A549 (cell line): ENCODE measurements at regions not wholly inside any gene's neighbourhood (a gene's known extent, or its start where the extent isn't known, plus 50 kb on each side); places are given as distances from the start of the nearest gene placed in this dataset.
A peak's percentile ranks its signal among the peaks of the same experiment; 100 is the strongest.

ENCODE experiments used
- ATAC-seq, 2 experiments: fragments of 200-7000 bp in 1 of 2; fragments of >200 bp in 1 of 2; cut with Nextera tagmentation in 1 of 2; cut with Tn5 transposase in 1 of 2; 3 replicates each; pipeline versions ENCODE4 v1.8.0 to v1.9.1; 2018 to 2020; ENCODE audit warnings: mild to moderate bottlenecking in 1 of 2, moderate library complexity in 1 of 2
- CTCF ChIA-PET: fragments of 300-600 bp; sonication (Branson Sonifier 250); formaldehyde crosslinking; extraction: SDS; loops from one replicate; lab custom pipeline; 2021; ENCODE audit warnings: antibody characterized with exemption, inconsistent platforms; lab: Yijun Ruan, JAX
- POLR2A ChIA-PET: fragments of 350-600 bp; formaldehyde crosslinking; extraction: SDS; loops from one replicate; lab custom pipeline; 2021; ENCODE audit warnings: antibody characterized with exemption, inconsistent platforms; lab: Yijun Ruan, JAX
- DNase-seq, 2 experiments: peaks; one replicate each; pipeline versions ENCODE4 v3.0.0 to v3.0.0-alpha.2; 2011 to 2016; ENCODE audit warnings: low read depth in 1 of 2, low spot score in 1 of 2
- FAIRE-seq: peaks from 2 replicates; lab custom pipeline; 2011; peaks lifted over from hg19 to GRCh38; lab: Jason Lieb, UNC
- H3K27ac ChIP-seq, 2 experiments: fragments of >200 bp; sonication (Bioruptor Twin); formaldehyde crosslinking; 3 replicates each; pipeline ENCODE4 v1.5.1; 2016 to 2017
- H3K4me1 ChIP-seq: fragments of >200 bp; sonication (Bioruptor Twin); formaldehyde crosslinking; 3 replicates; pipeline ENCODE4 v1.6.1; 2016
- H3K4me2 ChIP-seq: fragments of >200 bp; sonication (Bioruptor Twin); formaldehyde crosslinking; 3 replicates; pipeline ENCODE4 v1.6.1; 2016
- H3K4me3 ChIP-seq: fragments of >200 bp; sonication (Bioruptor Twin); formaldehyde crosslinking; 3 replicates; pipeline ENCODE4 v1.5.1; 2016
- H3K9me3 ChIP-seq: fragments of >200 bp; sonication (Bioruptor Twin); formaldehyde crosslinking; 3 replicates; pipeline ENCODE4 v1.6.1; 2016
- BHLHE40 ChIP-seq: IDR thresholded peaks from 2 replicates; pipeline ENCODE4 v1.6.1; 2012; ENCODE audit warnings: low read depth, low read length, inconsistent platforms
- CBX8 ChIP-seq: fragments of 200-600 bp; sonication (generic); IDR thresholded peaks from 2 replicates; pipeline ENCODE4 v1.6.1; 2016
- CEBPB ChIP-seq, 2 experiments: fragments of >200 bp in 1 of 2; sonication (Bioruptor Twin) in 1 of 2; formaldehyde crosslinking in 1 of 2; IDR thresholded peaks; 2 replicates each; pipeline ENCODE4 v1.6.1; 2012 to 2016
- CHD4 ChIP-seq: fragments of 200-600 bp; sonication (generic); IDR thresholded peaks from 2 replicates; pipeline ENCODE4 v1.6.1; 2016; ENCODE audit warnings: antibody characterized with exemption, mild to moderate bottlenecking, borderline replicate concordance
- CTCF ChIP-seq: fragments of >200 bp; sonication (Bioruptor Twin); formaldehyde crosslinking; IDR thresholded peaks from 3 replicates; pipeline ENCODE4 v1.5.1; 2016
- ELK1 ChIP-seq: fragments of 150-350 bp; IDR thresholded peaks from 2 replicates; pipeline ENCODE4 v1.6.1; 2014; ENCODE audit warnings: low read depth, mild to moderate bottlenecking, low read length
- ESRRA ChIP-seq: fragments of 150-350 bp; IDR thresholded peaks from 2 replicates; pipeline ENCODE4 v1.6.1; 2014; ENCODE audit warnings: mild to moderate bottlenecking, low read length, borderline replicate concordance
- FOSB ChIP-seq: fragments of 250-450 bp; sonication (Bioruptor Pico); IDR thresholded peaks from 2 replicates; pipeline ENCODE4 v1.5.0; 2020; ENCODE audit warnings: mild to moderate bottlenecking, moderate library complexity
- FOSL2 ChIP-seq, 2 experiments: fragments of 450-650 bp in 1 of 2; fragments of >200 bp in 1 of 2; sonication (Bioruptor Twin) in 1 of 2; formaldehyde crosslinking; IDR thresholded peaks; 2 replicates each; pipeline versions ENCODE4 v1.5.0 to v1.6.1; 2016 to 2020; ENCODE audit warnings: mild to moderate bottlenecking in 1 of 2, moderate library complexity in 1 of 2
- FOXS1 ChIP-seq: fragments of 250-450 bp; sonication (Bioruptor Pico); IDR thresholded peaks from 2 replicates; pipeline ENCODE4 v1.5.0; 2020; ENCODE audit warnings: mild to moderate bottlenecking, moderate library complexity
- GATA3 ChIP-seq: IDR thresholded peaks from 2 replicates; pipeline ENCODE4 v1.6.1; 2012; ENCODE audit warnings: borderline replicate concordance
- HES2 ChIP-seq: fragments of >200 bp; sonication (Bioruptor Twin); formaldehyde crosslinking; IDR thresholded peaks from 2 replicates; pipeline ENCODE4 v1.6.1; 2016
- HMGXB4 ChIP-seq: fragments of 250-450 bp; sonication (Bioruptor Pico); IDR thresholded peaks from 2 replicates; pipeline ENCODE4 v1.5.0; 2021; ENCODE audit warnings: mild to moderate bottlenecking, moderate library complexity, borderline replicate concordance
- HOXB13 ChIP-seq: fragments of 250-450 bp; sonication (Bioruptor Pico); IDR thresholded peaks from 2 replicates; pipeline ENCODE4 v1.5.0; 2020; ENCODE audit warnings: low read depth, mild to moderate bottlenecking, moderate library complexity
- JUN ChIP-seq, 2 experiments: fragments of >200 bp; sonication (Bioruptor Twin); formaldehyde crosslinking; IDR thresholded peaks; 2 replicates in 1 of 2; 3 replicates in 1 of 2; pipeline ENCODE4 v1.6.1; 2016 to 2017
- KDM5A ChIP-seq: fragments of 200-600 bp; sonication (generic); IDR thresholded peaks from 2 replicates; pipeline ENCODE4 v1.6.1; 2016; ENCODE audit warnings: antibody characterized with exemption, mild to moderate bottlenecking
- NPAS2 ChIP-seq: fragments of 250-450 bp; sonication (Bioruptor Pico); IDR thresholded peaks from 2 replicates; pipeline ENCODE4 v1.8.0; 2022; ENCODE audit warnings: mild to moderate bottlenecking, moderate library complexity, borderline replicate concordance
- PBX3 ChIP-seq: IDR thresholded peaks from 2 replicates; pipeline ENCODE4 v1.6.1; 2012
- RNF2 ChIP-seq: fragments of 200-600 bp; sonication (generic); IDR thresholded peaks from 2 replicates; pipeline ENCODE4 v1.6.1; 2016; ENCODE audit warnings: low read depth, mild to moderate bottlenecking, antibody characterized with exemption, moderate library complexity, borderline replicate concordance
- SMC3 ChIP-seq: fragments of >200 bp; sonication (Bioruptor Twin); formaldehyde crosslinking; IDR thresholded peaks from 3 replicates; pipeline ENCODE4 v1.6.1; 2018; ENCODE audit warnings: inconsistent platforms
- SREBF2 ChIP-seq: fragments of 450-650 bp; IDR thresholded peaks from 2 replicates; pipeline ENCODE4 v1.6.1; 2014; ENCODE audit warnings: mild to moderate bottlenecking, moderate library complexity
- TFCP2L1 ChIP-seq: fragments of 250-450 bp; sonication (Bioruptor Pico); IDR thresholded peaks from 2 replicates; pipeline ENCODE4 v1.5.0; 2021; ENCODE audit warnings: mild to moderate bottlenecking
- ZC3H11A ChIP-seq: fragments of 450-650 bp; IDR thresholded peaks from 2 replicates; pipeline ENCODE4 v1.6.1; 2014; ENCODE audit warnings: antibody characterized with exemption, mild to moderate bottlenecking
- WGBS: methylation state at CpG from one replicate; pipeline ENCODE4 v1.1.6; 2017; ENCODE audit errors: missing lambda C conversion rate; 5-methylcytosine and 5-hydroxymethylcytosine counted together

GRCh38 chr2:188766471-188766856 lies 207.7 kb upstream of the COL3A1 start:
- Histone ChIP-seq H3K27ac (no peak overlapping the region), H3K4me3 (no peak overlapping the region), H3K4me2 (no peak overlapping the region), H3K9me3 (no peaks in the 10 kb centered on the region), H3K4me1 (no peaks in the 10 kb centered on the region)
- WGBS: 92% methylated on average over 3 of the region's 3 CpGs
- TF ChIP-seq CEBPB (IDR thresholded peaks at IDR 0.05) (0 out of 4 replicates have a peak, but pooled peaks of 1 of the 2 experiments have one; percentile 10), CBX8 (no peak), CTCF (no peak)
- ChIA-PET POLR2A (no interaction called here), CTCF (no interaction called here)
- FAIRE-seq (no peak), ATAC-seq (no peak), DNase-seq (no peak)

- WGBS: 27% methylated on average over 1 of the region's 1 CpG
- Histone ChIP-seq H3K9me3 (no peaks in the 10 kb centered on the region), H3K27ac (no peak overlapping the region), H3K4me2 (no peak overlapping the region), H3K4me1 (no peaks in the 10 kb centered on the region), H3K4me3 (no peak overlapping the region)
- ChIA-PET CTCF (no interaction called here), POLR2A (no interaction called here)
- TF ChIP-seq FOSL2 (IDR thresholded peaks at IDR 0.05): no peak
- no peak for TF ChIP-seq FOSL2 (CRISPR knock-in tag; IDR thresholded peaks at IDR 0.05)
- no peak for TF ChIP-seq NPAS2 (CRISPR knock-in tag)
- no peak for TF ChIP-seq RNF2
- no peak for TF ChIP-seq SMC3
- TF ChIP-seq FOSB (CRISPR knock-in tag): no peak
- DNase-seq (no peak), ATAC-seq (no peak), FAIRE-seq (no peak)
Observed at GRCh38 chr2:188767176-188767575, 207.0 kb upstream of the COL3A1 start.

GRCh38 chr2:188770296-188770695 lies 203.9 kb upstream of the COL3A1 start:
- CTCF ChIA-PET: no interaction called here
- DNase-seq: no peak
- H3K4me1 ChIP-seq: no peaks in the 10 kb centered on the region
- 48% methylated on average over 5 of the region's 5 CpGs for WGBS
- ATAC-seq: no peak
- H3K4me2 ChIP-seq: no peak overlapping the region
- FAIRE-seq: no peak
- POLR2A ChIA-PET: no interaction called here
- no peaks in the 10 kb centered on the region for H3K9me3 ChIP-seq
- H3K4me3 ChIP-seq: no peak overlapping the region
- no peak overlapping the region for H3K27ac ChIP-seq
- TF ChIP-seq FOSL2 (IDR thresholded peaks at IDR 0.05) (no peak), FOSL2 (CRISPR knock-in tag; IDR thresholded peaks at IDR 0.05) (no peak), ESRRA (no peak), FOXS1 (CRISPR knock-in tag) (no peak), GATA3 (no peak), HOXB13 (CRISPR knock-in tag) (no peak), HES2 (no peak), KDM5A (no peak), TFCP2L1 (no peak), ZC3H11A (no peak), CTCF (no peak), BHLHE40 (no peak), JUN (IDR thresholded peaks at IDR 0.05) (no peak), HMGXB4 (CRISPR knock-in tag) (no peak), CHD4 (no peak), SREBF2 (no peak), PBX3 (no peak), ELK1 (no peak)
